BLaER1 (cell line): ENCODE measurements at regions not wholly inside any gene's neighbourhood (a gene's known extent, or its start where the extent isn't known, plus 50 kb on each side); places are given as distances from the start of the nearest gene placed in this dataset.

Source experiments
- H3K27ac ChIP-seq: shearing (Covaris generic); formaldehyde crosslinking; 2 replicates; pipeline ENCODE4 v1.8.1; 2022
- H3K27me3 ChIP-seq: shearing (Covaris generic); formaldehyde crosslinking; 2 replicates; pipeline ENCODE4 v1.8.1; 2022
- H3K36me3 ChIP-seq: shearing (Covaris generic); formaldehyde crosslinking; 2 replicates; pipeline ENCODE4 v1.8.1; 2022
- H3K4me1 ChIP-seq: shearing (Covaris generic); formaldehyde crosslinking; 2 replicates; pipeline ENCODE4 v1.8.1; 2022
- H3K4me2 ChIP-seq: shearing (Covaris generic); formaldehyde crosslinking; 2 replicates; pipeline ENCODE4 v1.8.1; 2022
- H3K4me3 ChIP-seq: shearing (Covaris generic); formaldehyde crosslinking; 2 replicates; pipeline ENCODE4 v1.8.1; 2022
- H3K9ac ChIP-seq: shearing (Covaris generic); formaldehyde crosslinking; 2 replicates; pipeline ENCODE4 v1.8.1; 2022
- H3K9me3 ChIP-seq: shearing (Covaris generic); formaldehyde crosslinking; 2 replicates; pipeline ENCODE4 v1.8.1; 2022
- H4K20me1 ChIP-seq: shearing (Covaris generic); formaldehyde crosslinking; 2 replicates; pipeline ENCODE4 v1.8.1; 2022
- Cebpa-rat ChIP-seq: shearing (Covaris generic); IDR thresholded peaks from 2 replicates; pipeline ENCODE4 v1.8.1; 2022

DNA sequence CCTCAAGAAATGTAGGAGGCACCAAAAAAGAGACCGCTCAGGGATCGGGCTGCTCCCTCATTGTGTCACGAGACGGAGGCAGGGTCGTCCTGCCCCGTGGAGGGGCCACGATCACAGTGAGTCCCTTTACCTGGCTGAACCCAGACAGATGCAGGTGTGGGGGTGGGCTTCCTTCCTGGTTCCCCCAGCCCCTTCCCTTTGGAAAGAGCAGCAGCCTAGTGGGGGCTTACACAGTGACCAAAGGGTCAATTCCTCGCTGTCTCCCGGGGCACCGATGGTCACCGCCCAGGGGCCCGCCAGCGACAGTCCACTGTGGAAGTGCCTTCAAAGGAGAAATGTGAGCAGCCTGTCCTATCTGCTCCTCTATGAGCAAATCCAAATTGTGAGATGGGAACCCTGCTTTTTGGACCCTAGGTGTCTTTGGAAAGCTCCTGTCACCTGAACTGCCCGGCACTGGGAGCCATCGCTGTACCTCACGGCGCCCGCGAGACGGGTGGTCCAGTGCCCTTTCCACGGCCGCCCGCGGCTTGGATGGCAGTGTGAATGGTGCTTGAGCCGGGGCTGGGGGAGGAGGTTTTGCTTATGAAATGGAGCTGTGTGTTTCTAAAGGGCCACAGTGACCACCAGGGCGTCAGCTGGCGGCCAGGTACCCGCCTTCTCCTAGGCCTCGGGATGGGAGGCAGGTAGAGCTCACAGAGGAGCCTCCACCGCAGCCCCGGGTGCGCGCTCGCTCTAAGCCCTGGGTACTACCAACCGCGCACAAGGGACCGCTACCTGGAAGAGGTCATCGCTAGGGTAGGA lies 155.7 kb downstream of the KLF13 start:
- H3K27me3 ChIP-seq, result no peaks in the 10 kb centered on the region
- no peaks in the 10 kb centered on the region for H3K9me3 ChIP-seq
- no peaks in the 10 kb centered on the region for H3K4me1 ChIP-seq
- H3K4me2 ChIP-seq, result no peak overlapping the region
- no peak for TF ChIP-seq Cebpa-rat
- H3K27ac ChIP-seq, result no peak overlapping the region
- no peaks in the 10 kb centered on the region for H3K36me3 ChIP-seq
- H3K9ac ChIP-seq, result no peak overlapping the region
- H3K4me3 ChIP-seq, result no peak overlapping the region
- H4K20me1 ChIP-seq, result no peaks in the 10 kb centered on the region

- H3K4me3 ChIP-seq, result no peak overlapping the region
- no peaks in the 10 kb centered on the region for H3K36me3 ChIP-seq
- H3K27ac ChIP-seq, result no peak overlapping the region
- H3K27me3 ChIP-seq, result no peaks in the 10 kb centered on the region
- no peak overlapping the region for H3K4me2 ChIP-seq
- TF ChIP-seq Cebpa-rat, result no peak
- no peaks in the 10 kb centered on the region for H4K20me1 ChIP-seq
- no peaks in the 10 kb centered on the region for H3K9me3 ChIP-seq
- peaks cover 4% of the 10 kb centered on the region; the same call in 1 of the 2 replicates for H3K4me1 ChIP-seq
- H3K9ac ChIP-seq, result no peak overlapping the region
These were observed 156.7 kb downstream of the KLF13 start for GRCh38 chr15:31483053-31483985.

- H4K20me1 ChIP-seq, result no peaks in the 10 kb centered on the region
- H3K4me3 ChIP-seq, result no peak overlapping the region
- no peak overlapping the region for H3K9ac ChIP-seq
- peaks cover 9% of the 10 kb centered on the region; the same call in 1 of the 2 replicates for H3K4me1 ChIP-seq
- no peaks in the 10 kb centered on the region for H3K27me3 ChIP-seq
- H3K36me3 ChIP-seq, result no peaks in the 10 kb centered on the region
- H3K9me3 ChIP-seq, result no peaks in the 10 kb centered on the region
- H3K4me2 ChIP-seq, result no peak overlapping the region
- no peak overlapping the region for H3K27ac ChIP-seq
- TF ChIP-seq Cebpa-rat, result no peak
These were observed 157.6 kb downstream of the KLF13 start for GRCh38 chr15:31483986-31484951.

DNA sequence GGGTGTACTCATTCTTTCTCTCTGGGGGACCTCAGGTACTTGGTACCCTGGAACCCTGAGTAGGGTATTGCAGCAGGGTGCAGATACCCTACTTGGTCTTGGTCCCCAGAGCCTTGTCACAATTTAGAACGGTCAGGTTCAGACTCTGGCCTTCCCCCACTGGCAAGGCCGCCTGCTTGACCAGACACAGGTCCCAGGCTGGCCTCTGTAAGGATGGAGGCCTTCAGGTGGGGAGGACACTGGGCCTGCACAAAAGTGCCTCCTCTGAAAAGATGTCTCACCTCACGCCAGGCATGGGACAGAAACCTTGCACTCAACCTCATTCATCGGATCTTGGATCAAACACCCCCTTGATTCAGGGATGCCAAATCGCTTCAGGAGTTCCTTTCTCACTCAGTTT lies 158.4 kb downstream of the KLF13 start:
- no peaks in the 10 kb centered on the region for H3K27me3 ChIP-seq
- no peak overlapping the region for H3K4me3 ChIP-seq
- H4K20me1 ChIP-seq, result no peaks in the 10 kb centered on the region
- peaks cover 9% of the 10 kb centered on the region; the same call in 1 of the 2 replicates for H3K4me1 ChIP-seq
- no peak overlapping the region for H3K9ac ChIP-seq
- no peaks in the 10 kb centered on the region for H3K9me3 ChIP-seq
- no peak for TF ChIP-seq Cebpa-rat
- no peak overlapping the region for H3K4me2 ChIP-seq
- no peak overlapping the region for H3K27ac ChIP-seq
- no peaks in the 10 kb centered on the region for H3K36me3 ChIP-seq

- Histone ChIP-seq H3K9me3 (peaks cover under 1% of the 10 kb centered on the region; the same call in 1 of the 2 replicates), H3K4me1 (peaks cover 9% of the 10 kb centered on the region; the same call in 1 of the 2 replicates), H3K27ac (no peak overlapping the region), H3K4me3 (no peak overlapping the region), H3K9ac (no peak overlapping the region), H3K27me3 (no peaks in the 10 kb centered on the region), H3K36me3 (no peaks in the 10 kb centered on the region), H3K4me2 (no peak overlapping the region), H4K20me1 (no peaks in the 10 kb centered on the region)
- no peak for TF ChIP-seq Cebpa-rat
These were observed 158.8 kb downstream of the KLF13 start for GRCh38 chr15:31485431-31485830.

DNA sequence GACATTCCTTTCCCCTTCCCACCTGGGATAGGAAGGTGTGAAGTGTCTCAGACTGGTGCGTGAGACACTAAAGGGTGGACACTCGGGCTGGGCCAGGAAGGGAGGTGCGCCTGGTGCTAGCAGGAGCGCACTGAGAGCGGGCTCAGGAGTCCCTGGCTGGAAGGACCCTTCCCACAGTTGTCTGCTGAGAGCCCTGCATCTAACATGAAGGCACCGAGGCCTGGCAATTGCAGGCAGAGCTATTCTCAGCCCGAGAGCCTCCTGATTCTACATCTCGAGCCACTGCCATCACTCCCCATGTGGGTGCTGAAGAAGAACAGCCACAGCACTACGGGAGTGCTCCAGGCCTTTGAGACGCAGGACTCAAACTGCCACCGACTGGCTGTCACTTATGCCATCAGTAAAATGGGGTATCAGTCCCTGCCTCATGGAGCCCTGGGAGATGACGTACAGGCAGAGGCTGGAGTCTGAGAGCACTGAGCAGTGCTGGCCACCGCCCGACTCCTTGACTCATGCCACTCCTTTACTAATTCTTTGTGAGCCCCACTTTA lies 159.4 kb downstream of the KLF13 start:
- H3K4me1 ChIP-seq, result peaks cover 9% of the 10 kb centered on the region; the same call in 1 of the 2 replicates
- H3K36me3 ChIP-seq, result no peaks in the 10 kb centered on the region
- no peaks in the 10 kb centered on the region for H4K20me1 ChIP-seq
- H3K9me3 ChIP-seq, result peaks cover 6% of the 10 kb centered on the region; the same call in 1 of the 2 replicates
- H3K9ac ChIP-seq, result no peak overlapping the region
- no peak overlapping the region for H3K4me2 ChIP-seq
- no peak for TF ChIP-seq Cebpa-rat
- no peaks in the 10 kb centered on the region for H3K27me3 ChIP-seq
- H3K27ac ChIP-seq, result no peak overlapping the region
- no peak overlapping the region for H3K4me3 ChIP-seq

- no peak overlapping the region for H3K9ac ChIP-seq
- no peaks in the 10 kb centered on the region for H3K27me3 ChIP-seq
- no peak overlapping the region for H3K4me3 ChIP-seq
- peaks cover 12% of the 10 kb centered on the region for H3K9me3 ChIP-seq
- no peak overlapping the region for H3K4me2 ChIP-seq
- H3K36me3 ChIP-seq, result no peaks in the 10 kb centered on the region
- TF ChIP-seq Cebpa-rat, result no peak
- no peak overlapping the region for H3K27ac ChIP-seq
- H3K4me1 ChIP-seq, result peaks cover 9% of the 10 kb centered on the region; the same call in 1 of the 2 replicates
- H4K20me1 ChIP-seq, result no peaks in the 10 kb centered on the region
These were observed 159.9 kb downstream of the KLF13 start for GRCh38 chr15:31486506-31486905.

DNA sequence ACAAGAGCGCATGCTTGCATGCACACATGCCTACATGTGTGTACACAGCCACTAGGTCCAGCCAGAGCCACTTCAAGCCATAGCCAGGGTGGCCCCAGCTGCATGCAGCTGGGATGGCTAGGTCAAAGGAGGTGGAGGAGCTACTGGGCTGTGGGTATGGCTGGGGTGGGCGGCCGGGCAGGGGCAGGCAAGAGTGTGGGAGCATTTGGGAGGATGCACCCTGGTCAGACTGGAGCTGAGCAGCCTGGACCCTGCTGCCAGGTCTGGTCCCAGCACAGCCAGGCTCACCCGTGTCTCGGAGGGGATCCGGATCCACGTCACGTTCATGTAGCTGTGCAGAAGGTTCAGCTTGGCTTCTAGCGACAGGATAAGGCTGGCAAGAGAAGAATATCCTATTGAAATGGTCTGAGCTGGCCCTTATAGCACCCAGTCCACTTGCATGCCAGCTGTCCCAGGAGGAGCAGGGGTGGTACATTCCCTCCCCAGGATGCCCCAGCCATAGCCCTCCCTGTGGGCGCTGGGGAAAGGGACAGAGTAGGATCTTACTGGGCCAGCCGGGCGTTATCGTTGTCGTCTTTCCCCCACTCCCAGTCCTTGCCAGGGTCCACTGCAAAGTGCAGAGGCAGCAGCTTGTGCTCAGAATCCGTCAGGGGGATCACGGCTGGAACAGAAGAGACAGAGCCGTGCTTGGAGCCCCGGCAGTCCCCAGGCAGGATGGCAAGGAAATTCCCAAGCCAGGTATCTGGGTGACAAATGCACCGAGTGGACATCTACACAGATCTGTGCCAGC lies 160.5 kb downstream of the KLF13 start:
- Histone ChIP-seq H3K36me3 (no peaks in the 10 kb centered on the region), H3K4me2 (no peak overlapping the region), H3K9ac (no peak overlapping the region), H3K9me3 (peaks cover 17% of the 10 kb centered on the region), H3K27ac (no peak overlapping the region), H4K20me1 (no peaks in the 10 kb centered on the region), H3K27me3 (no peaks in the 10 kb centered on the region), H3K4me1 (peaks cover 9% of the 10 kb centered on the region; the same call in 1 of the 2 replicates), H3K4me3 (no peak overlapping the region)
- no peak for TF ChIP-seq Cebpa-rat
